ENCODE measurements at regions not wholly inside any gene's neighbourhood (a gene's known extent, or its start where the extent isn't known, plus 50 kb on each side); places are given as distances from the start of the nearest gene placed in this dataset.

DNA sequence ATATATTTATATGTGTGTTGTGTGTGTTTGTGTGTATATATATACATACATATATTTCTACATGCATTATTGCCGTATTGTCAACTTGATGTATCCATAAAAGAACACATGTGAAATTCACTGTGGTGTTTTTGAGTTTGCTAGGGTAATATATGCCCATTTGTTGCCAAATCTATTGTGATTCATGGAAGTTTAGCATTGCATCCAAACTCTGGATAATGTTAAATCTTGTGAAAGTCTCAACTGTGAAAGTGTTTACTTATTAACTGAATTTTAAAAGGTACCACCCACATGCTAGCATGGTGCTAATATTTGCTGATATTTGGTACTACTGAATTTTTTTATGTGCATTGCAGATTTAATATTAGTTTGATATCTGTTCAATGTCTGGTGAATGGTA, 96.6 kb upstream of the SLC8A1 start:
- Mint-ChIP-seq H3K36me3 (ENCODE audit: low read depth) (peaks cover 2% of the 10 kb centered on the region), H3K9me3 (ENCODE audit: low read depth) (no peaks in the 10 kb centered on the region), H3K27ac (ENCODE audit: unreplicated experiment) (no peak overlapping the region), H3K4me1 (ENCODE audit: low read depth) (no peaks in the 10 kb centered on the region), H3K4me3 (ENCODE audit: unreplicated experiment) (no peak overlapping the region), H3K27me3 (ENCODE audit: low read depth) (peaks cover 20% of the 10 kb centered on the region)
- TF ChIP-seq, protein P1, sequence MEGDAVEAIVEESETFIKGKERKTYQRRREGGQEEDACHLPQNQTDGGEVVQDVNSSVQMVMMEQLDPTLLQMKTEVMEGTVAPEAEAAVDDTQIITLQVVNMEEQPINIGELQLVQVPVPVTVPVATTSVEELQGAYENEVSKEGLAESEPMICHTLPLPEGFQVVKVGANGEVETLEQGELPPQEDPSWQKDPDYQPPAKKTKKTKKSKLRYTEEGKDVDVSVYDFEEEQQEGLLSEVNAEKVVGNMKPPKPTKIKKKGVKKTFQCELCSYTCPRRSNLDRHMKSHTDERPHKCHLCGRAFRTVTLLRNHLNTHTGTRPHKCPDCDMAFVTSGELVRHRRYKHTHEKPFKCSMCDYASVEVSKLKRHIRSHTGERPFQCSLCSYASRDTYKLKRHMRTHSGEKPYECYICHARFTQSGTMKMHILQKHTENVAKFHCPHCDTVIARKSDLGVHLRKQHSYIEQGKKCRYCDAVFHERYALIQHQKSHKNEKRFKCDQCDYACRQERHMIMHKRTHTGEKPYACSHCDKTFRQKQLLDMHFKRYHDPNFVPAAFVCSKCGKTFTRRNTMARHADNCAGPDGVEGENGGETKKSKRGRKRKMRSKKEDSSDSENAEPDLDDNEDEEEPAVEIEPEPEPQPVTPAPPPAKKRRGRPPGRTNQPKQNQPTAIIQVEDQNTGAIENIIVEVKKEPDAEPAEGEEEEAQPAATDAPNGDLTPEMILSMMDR (IDR thresholded peaks at IDR 0.05): no peak
- DNase-seq (ENCODE audit: low spot score): no peak

DNA sequence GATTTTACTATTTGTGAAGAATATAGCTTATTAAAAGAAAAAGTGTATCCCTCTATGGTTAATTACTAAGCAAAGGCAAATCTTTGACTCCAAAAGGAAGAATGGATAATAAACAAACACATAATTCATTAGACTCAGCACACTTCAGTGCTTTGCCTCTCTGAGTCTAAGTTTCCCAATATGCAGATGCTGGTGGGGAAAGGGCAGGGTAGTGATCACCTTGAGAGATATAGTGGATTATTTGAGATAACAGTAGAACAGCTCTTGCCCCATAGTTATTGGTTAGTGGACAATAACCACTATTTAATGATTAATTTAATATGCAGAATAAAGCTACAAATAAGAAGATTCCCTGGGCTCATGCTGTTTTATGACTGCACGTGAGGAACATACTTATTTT, 98.2 kb upstream of the SLC8A1 start:
- Mint-ChIP-seq H3K4me1 (ENCODE audit: low read depth) (no peaks in the 10 kb centered on the region), H3K4me3 (ENCODE audit: unreplicated experiment) (no peak overlapping the region), H3K27ac (ENCODE audit: unreplicated experiment) (no peak overlapping the region), H3K27me3 (ENCODE audit: low read depth) (peaks cover 19% of the 10 kb centered on the region), H3K36me3 (ENCODE audit: low read depth) (no peaks in the 10 kb centered on the region), H3K9me3 (ENCODE audit: low read depth) (no peaks in the 10 kb centered on the region)
- no peak for DNase-seq (ENCODE audit: low spot score)
- TF ChIP-seq, protein P1 (IDR thresholded peaks at IDR 0.05): no peak

DNA sequence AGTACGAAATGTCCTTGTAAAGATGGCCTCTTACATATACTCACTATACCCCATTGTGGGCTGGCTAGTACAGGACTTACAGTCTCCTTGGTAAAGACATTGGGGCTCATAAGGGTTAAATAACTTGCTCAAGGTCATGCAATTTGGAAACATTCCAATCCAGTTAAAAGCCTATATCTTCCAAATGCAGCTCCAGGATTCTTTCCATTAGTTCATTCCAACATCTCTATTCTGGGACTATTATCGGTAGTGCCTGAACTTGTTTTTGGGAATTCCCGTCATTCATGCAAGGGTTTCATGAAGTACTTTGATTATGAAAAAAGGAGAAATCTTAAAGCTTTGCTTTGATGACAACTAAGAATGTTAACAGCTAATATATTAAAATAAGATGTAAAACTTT, 99.2 kb upstream of the SLC8A1 start:
- no peaks in the 10 kb centered on the region for H3K9me3 Mint-ChIP-seq (ENCODE audit: low read depth)
- H3K36me3 Mint-ChIP-seq (ENCODE audit: low read depth): no peaks in the 10 kb centered on the region
- H3K27me3 Mint-ChIP-seq (ENCODE audit: low read depth): peaks cover 22% of the 10 kb centered on the region
- TF ChIP-seq, protein P1 (IDR thresholded peaks at IDR 0.05): no peak
- no peak overlapping the region for H3K27ac Mint-ChIP-seq (ENCODE audit: unreplicated experiment)
- no peak for DNase-seq (ENCODE audit: low spot score)
- H3K4me3 Mint-ChIP-seq (ENCODE audit: unreplicated experiment): no peak overlapping the region
- no peaks in the 10 kb centered on the region for H3K4me1 Mint-ChIP-seq (ENCODE audit: low read depth)

DNA sequence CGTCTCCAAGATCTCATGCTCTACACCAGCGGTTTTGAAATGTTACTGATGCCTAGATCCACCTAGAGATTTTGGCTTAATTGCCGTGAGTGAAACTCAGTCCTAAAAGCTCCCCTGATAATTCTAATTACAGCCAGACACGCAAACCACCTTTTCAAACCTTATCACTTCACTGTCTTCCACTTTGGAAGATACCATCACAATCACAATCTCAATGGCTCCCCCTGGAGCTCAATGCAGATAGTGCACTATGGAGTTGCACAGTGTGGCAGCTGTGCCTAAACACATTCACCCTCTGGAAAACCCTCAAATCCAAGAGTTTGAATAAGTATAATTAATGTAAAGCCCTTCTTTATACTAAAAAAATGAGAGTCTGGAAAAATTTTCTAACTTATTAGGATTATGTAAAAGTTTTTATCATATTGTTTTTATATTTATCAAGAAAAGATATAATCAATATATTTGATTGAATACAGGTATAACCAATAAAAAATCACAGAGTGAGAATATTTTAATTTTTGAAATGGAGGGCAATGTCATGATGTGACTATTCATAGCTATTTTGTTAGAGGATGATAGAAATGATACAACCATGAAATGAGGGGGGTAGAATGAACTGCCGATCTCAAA, 102.9 kb upstream of the SLC8A1 start:
- TF ChIP-seq, protein P1 (IDR thresholded peaks at IDR 0.05): peak; percentile 88
- H3K36me3 Mint-ChIP-seq (ENCODE audit: low read depth): no peaks in the 10 kb centered on the region
- no peak overlapping the region for H3K4me3 Mint-ChIP-seq (ENCODE audit: unreplicated experiment)
- no peaks in the 10 kb centered on the region for H3K4me1 Mint-ChIP-seq (ENCODE audit: low read depth)
- H3K27ac Mint-ChIP-seq (ENCODE audit: unreplicated experiment): no peak overlapping the region
- peaks cover 2% of the 10 kb centered on the region for H3K9me3 Mint-ChIP-seq (ENCODE audit: low read depth)
- no peak for DNase-seq (ENCODE audit: low spot score)
- H3K27me3 Mint-ChIP-seq (ENCODE audit: low read depth): peaks cover 28% of the 10 kb centered on the region

DNA sequence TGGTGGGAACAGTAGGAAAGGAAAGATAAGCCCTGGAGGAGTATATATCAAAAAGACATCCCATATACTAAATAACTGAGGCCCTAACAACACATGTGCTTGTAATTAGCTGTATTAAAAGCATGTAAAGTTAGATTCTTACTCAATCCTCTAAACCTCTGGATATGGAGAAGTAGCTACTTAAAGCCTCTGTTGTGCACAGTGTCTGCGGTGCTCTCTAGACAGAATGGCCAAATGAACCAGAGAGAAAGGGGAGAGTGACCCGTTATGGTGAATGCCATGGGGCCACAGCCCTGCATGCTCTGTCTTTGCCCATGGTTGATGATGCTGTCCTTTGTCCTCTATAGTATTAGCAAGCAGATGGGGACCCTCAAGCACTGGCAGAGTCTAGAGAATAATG, 104.4 kb upstream of the SLC8A1 start:
- Mint-ChIP-seq H3K9me3 (ENCODE audit: low read depth) (peaks cover 2% of the 10 kb centered on the region), H3K36me3 (ENCODE audit: low read depth) (no peaks in the 10 kb centered on the region), H3K27ac (ENCODE audit: unreplicated experiment) (no peak overlapping the region), H3K4me3 (ENCODE audit: unreplicated experiment) (no peak overlapping the region), H3K27me3 (ENCODE audit: low read depth) (peaks cover 26% of the 10 kb centered on the region), H3K4me1 (ENCODE audit: low read depth) (no peaks in the 10 kb centered on the region)
- no peak for DNase-seq (ENCODE audit: low spot score)
- TF ChIP-seq, protein P1 (IDR thresholded peaks at IDR 0.05): no peak

Measured in chondrocyte (in vitro differentiated cells).